ENCODE measurements at regions not wholly inside any gene's neighbourhood (a gene's known extent, or its start where the extent isn't known, plus 50 kb on each side); places are given as distances from the start of the nearest gene placed in this dataset.
A peak's percentile ranks its signal among the peaks of the same experiment; 100 is the strongest.

DNA sequence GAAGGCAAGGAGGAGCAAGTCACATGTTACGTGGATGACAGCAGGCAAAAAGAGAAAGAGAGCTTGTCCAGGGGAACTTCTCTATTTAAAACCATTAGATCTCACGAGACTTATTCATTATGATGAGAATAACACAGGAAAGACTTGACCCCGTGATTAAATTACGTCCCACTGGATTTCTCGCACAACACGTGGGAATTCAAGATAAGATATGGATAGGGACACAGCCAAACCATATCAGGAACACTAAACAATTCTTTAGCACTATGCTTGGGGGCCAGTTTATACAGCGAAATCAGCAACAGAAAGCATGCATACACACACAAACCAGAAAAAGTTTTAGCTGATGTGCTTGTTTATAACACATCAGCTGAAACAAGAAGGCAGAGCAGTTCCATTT is 704.2 kb downstream of the OTOL1 start:
- DNase-seq (ENCODE audit: extremely low read depth, low read depth) = no peak
- TF ChIP-seq, protein P1, sequence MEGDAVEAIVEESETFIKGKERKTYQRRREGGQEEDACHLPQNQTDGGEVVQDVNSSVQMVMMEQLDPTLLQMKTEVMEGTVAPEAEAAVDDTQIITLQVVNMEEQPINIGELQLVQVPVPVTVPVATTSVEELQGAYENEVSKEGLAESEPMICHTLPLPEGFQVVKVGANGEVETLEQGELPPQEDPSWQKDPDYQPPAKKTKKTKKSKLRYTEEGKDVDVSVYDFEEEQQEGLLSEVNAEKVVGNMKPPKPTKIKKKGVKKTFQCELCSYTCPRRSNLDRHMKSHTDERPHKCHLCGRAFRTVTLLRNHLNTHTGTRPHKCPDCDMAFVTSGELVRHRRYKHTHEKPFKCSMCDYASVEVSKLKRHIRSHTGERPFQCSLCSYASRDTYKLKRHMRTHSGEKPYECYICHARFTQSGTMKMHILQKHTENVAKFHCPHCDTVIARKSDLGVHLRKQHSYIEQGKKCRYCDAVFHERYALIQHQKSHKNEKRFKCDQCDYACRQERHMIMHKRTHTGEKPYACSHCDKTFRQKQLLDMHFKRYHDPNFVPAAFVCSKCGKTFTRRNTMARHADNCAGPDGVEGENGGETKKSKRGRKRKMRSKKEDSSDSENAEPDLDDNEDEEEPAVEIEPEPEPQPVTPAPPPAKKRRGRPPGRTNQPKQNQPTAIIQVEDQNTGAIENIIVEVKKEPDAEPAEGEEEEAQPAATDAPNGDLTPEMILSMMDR (IDR thresholded peaks at IDR 0.05; ENCODE audit: low read depth, low read length, missing control alignments) = no peak
- H3K4me3 ChIP-seq (replicated peaks; ENCODE audit: low read depth, low read length) = no peak overlapping the region

DNA sequence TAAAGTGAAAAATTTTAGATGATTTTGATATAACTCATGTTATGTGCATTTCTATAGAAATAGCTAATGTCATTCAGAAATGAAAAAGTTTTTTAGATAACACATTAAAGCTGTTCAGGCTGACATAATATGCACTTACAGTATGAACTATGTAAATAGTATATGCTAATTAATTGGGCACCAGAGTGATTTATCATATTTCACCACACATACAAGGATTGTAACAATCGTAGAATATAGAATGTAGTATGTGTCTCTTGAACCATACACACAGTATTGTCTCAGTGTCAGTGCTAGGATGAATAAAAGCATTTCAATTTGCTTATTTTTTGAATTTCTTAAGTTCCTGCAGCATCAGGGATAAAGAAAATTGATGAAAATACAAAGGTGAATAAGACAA is 710.0 kb downstream of the OTOL1 start:
- no peak overlapping the region for H3K4me3 ChIP-seq (replicated peaks; ENCODE audit: low read depth, low read length)
- no peak for DNase-seq (ENCODE audit: extremely low read depth, low read depth)
- TF ChIP-seq, protein P1 (IDR thresholded peaks at IDR 0.05; ENCODE audit: low read depth, low read length, missing control alignments) = no peak

DNA sequence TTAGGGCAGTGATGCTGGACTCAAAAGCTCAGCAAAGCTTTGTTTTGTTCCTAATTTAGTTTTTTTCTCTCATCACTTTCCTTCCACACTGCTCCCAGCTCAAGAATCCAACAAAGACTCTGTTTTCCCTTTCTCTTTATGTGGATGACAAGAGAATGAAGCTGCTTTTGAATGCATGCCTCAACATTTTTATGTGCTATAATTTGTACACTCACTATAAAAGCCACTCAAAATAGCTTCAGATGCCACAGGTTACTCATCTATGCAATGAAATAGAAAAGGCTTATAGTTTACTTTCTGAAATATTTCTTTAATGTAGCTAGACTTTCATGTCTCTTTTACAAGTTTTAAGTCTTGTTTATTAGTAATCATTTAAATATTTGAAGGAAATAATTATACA is 714.9 kb downstream of the OTOL1 start:
- H3K4me3 ChIP-seq (replicated peaks; ENCODE audit: low read depth, low read length) = no peak overlapping the region
- no peak for DNase-seq (ENCODE audit: extremely low read depth, low read depth)
- TF ChIP-seq, protein P1 (IDR thresholded peaks at IDR 0.05; ENCODE audit: low read depth, low read length, missing control alignments) = no peak

DNA sequence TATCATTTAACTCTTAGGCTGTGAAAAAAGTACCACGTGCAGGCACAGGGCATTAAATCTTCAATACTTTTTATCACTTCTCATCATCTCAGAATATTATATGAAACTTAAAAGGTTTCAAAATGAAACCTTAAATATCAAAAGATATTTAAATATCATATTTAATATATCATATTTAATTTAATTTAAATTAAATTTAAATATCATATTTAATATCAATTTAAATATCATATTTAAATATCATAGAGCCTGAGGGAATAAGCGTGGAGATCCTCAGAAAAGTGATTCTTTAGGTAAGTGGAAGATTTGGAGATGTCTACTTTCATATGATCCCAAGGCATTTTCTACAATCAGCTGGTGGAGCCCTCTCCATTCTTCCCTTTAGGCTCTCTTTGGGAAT is 716.6 kb downstream of the OTOL1 start:
- no peak for DNase-seq (ENCODE audit: extremely low read depth, low read depth)
- TF ChIP-seq, protein P1 (IDR thresholded peaks at IDR 0.05; ENCODE audit: low read depth, low read length, missing control alignments) = no peak
- H3K4me3 ChIP-seq (replicated peaks; ENCODE audit: low read depth, low read length) = no peak overlapping the region

DNA sequence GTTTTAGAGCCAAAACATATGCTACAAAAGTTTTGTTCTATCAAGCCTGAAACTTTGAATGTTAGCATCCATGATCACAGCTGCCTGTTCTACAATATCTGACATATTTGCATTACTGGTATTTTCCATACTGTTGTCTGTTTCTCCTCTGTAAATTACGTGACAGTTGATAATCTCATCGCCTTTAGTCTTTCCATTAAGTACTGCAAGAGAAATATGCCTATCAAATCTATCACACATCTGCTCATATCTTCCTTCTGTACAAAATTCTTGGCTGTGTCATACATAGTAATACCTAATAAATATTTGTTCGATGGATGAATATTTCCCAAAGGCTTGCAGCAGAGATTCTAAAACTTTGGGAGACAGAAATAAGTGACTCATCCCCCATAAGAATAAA is 717.3 kb downstream of the OTOL1 start:
- TF ChIP-seq, protein P1 (IDR thresholded peaks at IDR 0.05; ENCODE audit: low read depth, low read length, missing control alignments) = no peak
- no peak for DNase-seq (ENCODE audit: extremely low read depth, low read depth)
- no peak overlapping the region for H3K4me3 ChIP-seq (replicated peaks; ENCODE audit: low read depth, low read length)

DNA sequence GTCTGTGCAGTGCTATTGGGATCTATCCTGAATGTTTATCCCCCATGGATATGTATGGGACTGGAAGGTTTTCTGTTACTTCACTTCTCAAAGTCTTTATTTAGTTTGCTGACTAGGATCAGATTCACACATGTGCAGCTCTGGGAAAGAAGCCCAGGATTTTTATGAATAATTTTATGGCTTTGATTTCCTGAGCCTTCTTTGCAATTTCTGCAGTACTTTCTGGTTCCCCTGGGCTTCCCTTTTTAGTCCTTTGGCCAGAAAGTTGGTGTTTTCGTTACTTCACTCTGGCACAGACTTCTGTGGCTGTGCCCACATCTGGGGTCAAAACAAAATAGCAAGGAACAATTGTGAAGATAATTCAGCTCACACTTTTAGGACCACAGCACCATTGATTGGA is 721.0 kb downstream of the OTOL1 start:
- DNase-seq (ENCODE audit: extremely low read depth, low read depth) = peak; percentile 6
- TF ChIP-seq, protein P1 (IDR thresholded peaks at IDR 0.05; ENCODE audit: low read depth, low read length, missing control alignments) = no peak
- no peak overlapping the region for H3K4me3 ChIP-seq (replicated peaks; ENCODE audit: low read depth, low read length)

DNA sequence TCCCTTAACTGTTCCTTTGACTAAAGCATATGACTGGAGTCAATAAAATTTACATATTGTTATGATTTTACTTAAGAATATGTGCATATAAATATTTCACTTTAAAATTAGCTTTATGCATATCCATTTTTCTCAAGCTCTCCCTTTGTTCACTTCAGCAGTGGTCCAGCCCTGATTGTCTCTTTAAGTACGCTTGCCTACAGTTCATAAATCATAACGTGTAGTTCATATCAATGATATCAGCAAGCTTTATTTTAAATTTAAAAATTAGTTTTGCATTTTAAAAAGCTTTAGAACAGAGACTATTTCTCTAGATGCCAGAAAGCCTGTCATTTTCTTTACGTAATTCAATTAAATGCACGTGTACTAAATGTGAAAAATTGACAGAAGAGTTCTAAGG is 721.9 kb downstream of the OTOL1 start:
- H3K4me3 ChIP-seq (replicated peaks; ENCODE audit: low read depth, low read length) = no peak overlapping the region
- no peak for DNase-seq (ENCODE audit: extremely low read depth, low read depth)
- TF ChIP-seq, protein P1 (IDR thresholded peaks at IDR 0.05; ENCODE audit: low read depth, low read length, missing control alignments) = no peak
